Dendritic cell treated with granulocyte-macrophage colony-stimulating factor and Interleukin-4, amounts not matched to agents 40 ng/mL and 50 ng/mL, for 4 days (primary cell): ENCODE measurements at regions not wholly inside any gene's neighbourhood (a gene's known extent, or its start where the extent isn't known, plus 50 kb on each side); places are given as distances from the start of the nearest gene placed in this dataset.
"Not testable (repeated sequence)": the region's sequence is repeated elsewhere in the genome, so short reads cannot be mapped to it uniquely, and the experiment has no call there.

Experiments
- H3K27ac Mint-ChIP-seq: one replicate; pipeline ENCODE4 v1.8.0; 2022; ENCODE audit warnings: mild to moderate bottlenecking, mixed read lengths
- H3K27me3 Mint-ChIP-seq: one replicate; pipeline ENCODE4 v1.8.0; 2022; ENCODE audit warnings: mild to moderate bottlenecking, mixed read lengths
- H3K36me3 Mint-ChIP-seq: one replicate; pipeline ENCODE4 v1.8.0; 2022; ENCODE audit warnings: low read depth, mixed read lengths
- H3K4me1 Mint-ChIP-seq: one replicate; pipeline ENCODE4 v1.8.0; 2022; ENCODE audit warnings: low read depth, mixed read lengths
- H3K4me3 Mint-ChIP-seq: one replicate; pipeline ENCODE4 v1.8.0; 2022; ENCODE audit warnings: mild to moderate bottlenecking, moderate library complexity, mixed read lengths
- H3K9me3 Mint-ChIP-seq: one replicate; pipeline ENCODE4 v1.8.0; 2022; ENCODE audit warnings: mixed read lengths
- intact Hi-C: fragments of 100-400 bp; cut with micrococcal nuclease; formaldehyde crosslinking; loops from one replicate; pipeline ENCODE4 v1.15.0; 2022

DNA sequence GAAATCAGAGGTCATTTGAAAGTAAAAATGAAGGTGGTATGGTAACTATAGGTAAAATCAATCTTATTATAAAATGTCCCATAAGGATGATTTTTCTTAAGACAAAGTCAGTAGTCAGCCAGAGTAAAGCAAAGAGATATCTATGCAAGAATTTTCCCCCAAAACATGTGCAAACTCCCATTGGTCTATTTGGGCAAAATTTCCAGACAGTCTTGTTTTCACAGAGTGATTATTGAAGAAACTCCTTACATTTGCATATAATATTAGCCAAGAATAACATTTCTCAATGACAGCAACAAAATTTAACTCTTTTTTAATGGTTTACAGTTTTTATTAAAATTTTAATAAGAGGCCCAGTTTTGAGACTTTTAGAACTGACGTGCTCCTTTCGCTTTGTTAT, 406.1 kb upstream of the GRAMD2B start:
- H3K4me1 Mint-ChIP-seq: no peaks in the 10 kb centered on the region
- no peak overlapping the region for H3K27ac Mint-ChIP-seq
- H3K4me3 Mint-ChIP-seq: no peak overlapping the region
- H3K36me3 Mint-ChIP-seq: no peaks in the 10 kb centered on the region
- H3K9me3 Mint-ChIP-seq: peaks cover 47% of the 10 kb centered on the region
- intact Hi-C loops: no loop called here
- H3K27me3 Mint-ChIP-seq: no peaks in the 10 kb centered on the region

DNA sequence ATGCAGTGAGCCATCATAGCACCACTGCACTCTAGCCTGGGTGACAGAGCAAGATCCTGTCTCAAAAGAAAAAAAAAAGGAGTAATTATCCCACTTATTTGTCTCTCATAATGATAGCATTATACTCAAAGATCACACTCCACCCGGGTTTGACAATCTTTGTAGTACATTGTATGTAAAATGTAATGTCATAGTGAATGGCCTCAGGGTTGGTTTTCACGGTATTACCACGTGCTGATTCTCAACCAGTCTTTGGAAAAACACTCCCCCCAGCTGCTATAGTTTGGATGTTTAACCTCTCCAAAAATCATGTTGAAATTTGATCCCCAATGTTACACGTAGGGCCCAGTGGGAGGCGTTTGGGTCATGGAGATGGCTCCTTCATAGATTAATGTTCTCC, 402.4 kb upstream of the GRAMD2B start:
- no peak overlapping the region for H3K4me3 Mint-ChIP-seq
- H3K27ac Mint-ChIP-seq: no peak overlapping the region
- H3K4me1 Mint-ChIP-seq: no peaks in the 10 kb centered on the region
- H3K27me3 Mint-ChIP-seq: no peaks in the 10 kb centered on the region
- H3K36me3 Mint-ChIP-seq: no peaks in the 10 kb centered on the region
- H3K9me3 Mint-ChIP-seq: peaks cover 42% of the 10 kb centered on the region
- intact Hi-C loops: no loop called here

DNA sequence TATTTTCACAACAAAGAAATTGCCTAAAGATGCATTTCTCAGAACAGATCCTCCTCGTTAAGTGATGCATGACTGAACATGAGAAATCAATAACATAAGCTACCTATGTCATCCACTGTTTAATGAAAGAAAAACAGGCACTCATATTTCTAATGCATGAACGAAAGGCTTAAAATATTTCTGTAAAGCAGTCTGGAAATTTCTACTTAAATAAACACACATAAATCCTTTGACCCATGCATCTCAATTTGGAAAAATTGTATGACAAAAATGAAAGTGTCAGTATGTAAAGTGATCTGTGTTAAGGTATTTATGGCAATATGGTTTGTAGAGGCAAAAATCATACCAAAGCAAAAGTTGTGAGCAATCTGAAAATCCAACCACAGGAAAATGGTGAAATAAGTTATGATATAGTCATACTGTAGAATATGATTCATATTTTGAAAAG, 399.2 kb upstream of the GRAMD2B start:
- H3K4me1 Mint-ChIP-seq: no peaks in the 10 kb centered on the region
- intact Hi-C loops: no loop called here
- H3K27ac Mint-ChIP-seq: no peak overlapping the region
- peaks cover 68% of the 10 kb centered on the region for H3K9me3 Mint-ChIP-seq
- H3K4me3 Mint-ChIP-seq: no peak overlapping the region
- H3K27me3 Mint-ChIP-seq: no peaks in the 10 kb centered on the region
- H3K36me3 Mint-ChIP-seq: no peaks in the 10 kb centered on the region

DNA sequence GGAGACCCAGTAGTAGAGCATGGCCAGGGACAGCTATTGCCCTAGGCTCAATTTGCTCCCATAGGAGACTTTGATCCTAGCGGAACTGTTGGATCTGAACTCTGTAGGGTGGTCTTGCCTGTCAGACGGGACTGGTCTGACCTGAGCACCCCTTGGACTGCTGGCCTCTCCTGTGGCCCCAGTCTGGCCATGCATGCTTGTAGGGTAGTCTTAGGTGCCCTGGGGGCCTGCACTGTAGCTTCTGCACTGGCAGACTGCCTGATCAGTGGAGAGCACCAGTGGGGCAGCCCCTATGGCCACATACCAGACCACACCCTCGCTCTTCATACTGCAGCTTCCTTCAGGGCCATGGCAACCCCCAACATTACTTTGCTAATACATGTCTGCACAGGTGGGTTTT, 396.1 kb upstream of the GRAMD2B start:
- intact Hi-C loops: no loop called here
- H3K27me3 Mint-ChIP-seq: no peaks in the 10 kb centered on the region
- H3K36me3 Mint-ChIP-seq: no peaks in the 10 kb centered on the region
- no peak overlapping the region for H3K4me3 Mint-ChIP-seq
- H3K4me1 Mint-ChIP-seq: no peaks in the 10 kb centered on the region
- no peak overlapping the region for H3K27ac Mint-ChIP-seq
- peaks cover 63% of the 10 kb centered on the region for H3K9me3 Mint-ChIP-seq

DNA sequence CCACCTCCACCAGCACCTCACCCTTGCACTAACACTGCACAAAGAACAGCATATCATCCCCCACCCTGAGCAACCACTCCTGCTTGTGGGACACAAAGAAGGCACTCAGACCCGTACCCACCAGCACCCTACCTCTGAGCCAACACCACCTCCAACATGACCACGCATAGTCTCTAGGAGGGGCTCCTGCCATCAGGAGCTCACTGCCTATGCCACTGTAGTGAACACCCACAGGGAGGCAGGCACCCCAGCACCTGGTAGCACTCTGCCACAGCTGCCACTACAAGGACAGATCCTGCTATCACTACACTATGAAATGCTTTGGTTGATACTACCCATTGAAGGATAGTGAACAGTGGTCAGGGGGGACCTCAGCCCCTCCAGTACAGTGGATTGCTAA, 395.6 kb upstream of the GRAMD2B start:
- intact Hi-C loops: no loop called here
- no peak overlapping the region for H3K4me3 Mint-ChIP-seq
- H3K27ac Mint-ChIP-seq: no peak overlapping the region
- H3K27me3 Mint-ChIP-seq: no peaks in the 10 kb centered on the region
- peaks cover 58% of the 10 kb centered on the region for H3K9me3 Mint-ChIP-seq
- H3K4me1 Mint-ChIP-seq: no peaks in the 10 kb centered on the region
- H3K36me3 Mint-ChIP-seq: no peaks in the 10 kb centered on the region

DNA sequence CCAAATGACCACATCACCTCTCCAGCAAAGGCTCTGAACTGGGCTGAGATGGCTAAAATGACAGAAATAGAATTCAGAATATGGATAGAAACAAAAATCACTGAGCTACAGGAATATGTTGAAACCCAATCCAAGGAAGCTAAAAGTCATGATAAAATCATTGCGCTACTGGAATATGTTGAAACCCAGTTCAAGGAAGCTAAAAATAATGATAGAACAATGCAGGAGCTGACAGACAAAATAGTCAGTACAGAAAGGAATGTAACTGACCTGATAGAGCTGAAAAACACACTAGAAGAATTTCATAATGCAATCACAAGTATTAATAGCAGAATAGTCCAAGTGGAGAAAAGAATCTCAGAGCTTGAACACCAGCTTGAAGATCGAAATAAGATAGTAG, 394.9 kb upstream of the GRAMD2B start:
- Mint-ChIP-seq H3K9me3 (peaks cover 56% of the 10 kb centered on the region), H3K27me3 (no peaks in the 10 kb centered on the region), H3K4me3 (no peak overlapping the region), H3K4me1 (no peaks in the 10 kb centered on the region), H3K36me3 (no peaks in the 10 kb centered on the region), H3K27ac (no peak overlapping the region)
- intact Hi-C loops: no loop called here

DNA sequence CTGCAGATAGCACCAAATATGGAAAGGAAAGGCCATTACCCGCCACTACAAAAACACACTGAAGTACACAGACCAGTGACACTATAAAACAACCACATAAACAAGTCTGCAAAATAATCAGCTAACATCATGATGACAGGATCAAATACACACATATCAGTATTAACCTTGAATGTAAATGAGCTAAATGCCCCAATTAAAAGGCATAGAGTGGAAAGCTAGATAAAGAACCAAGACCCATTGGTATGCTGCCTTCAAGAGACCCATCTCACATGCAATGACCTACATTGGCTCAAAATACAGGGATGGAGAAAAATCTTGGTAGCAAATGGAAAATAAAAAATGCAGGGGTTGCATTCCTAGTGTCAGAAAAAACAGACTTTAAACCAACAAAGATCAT, 393.9 kb upstream of the GRAMD2B start:
- H3K4me3 Mint-ChIP-seq, H3K27ac Mint-ChIP-seq, H3K36me3 Mint-ChIP-seq, intact Hi-C loops, H3K27me3 Mint-ChIP-seq, H3K4me1 Mint-ChIP-seq: not testable (repeated sequence)
- H3K9me3 Mint-ChIP-seq: peaks cover 56% of the 10 kb centered on the region

DNA sequence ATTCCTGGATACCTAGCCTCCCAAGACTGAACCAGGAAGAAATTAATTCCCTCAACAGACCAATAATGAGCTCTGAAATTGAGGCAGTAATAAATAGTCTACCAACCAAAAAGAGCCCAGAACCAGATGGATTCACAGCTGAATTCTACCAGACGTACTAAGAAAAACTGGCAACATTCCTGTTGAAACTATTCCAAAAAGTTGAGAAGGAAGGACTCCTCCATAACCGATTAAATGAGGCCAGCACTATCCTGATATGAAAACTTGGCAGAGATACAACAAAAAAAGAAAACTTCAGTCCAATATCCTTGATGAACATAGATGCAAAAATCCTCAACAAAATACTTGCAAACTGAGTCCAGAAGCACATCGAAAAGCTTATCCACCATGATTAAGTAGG, 392.5 kb upstream of the GRAMD2B start:
- Mint-ChIP-seq H3K4me3 (no peak overlapping the region), H3K27me3 (no peaks in the 10 kb centered on the region), H3K4me1 (no peaks in the 10 kb centered on the region), H3K9me3 (peaks cover 49% of the 10 kb centered on the region), H3K27ac (no peak overlapping the region), H3K36me3 (no peaks in the 10 kb centered on the region)
- intact Hi-C loops: no loop called here

DNA sequence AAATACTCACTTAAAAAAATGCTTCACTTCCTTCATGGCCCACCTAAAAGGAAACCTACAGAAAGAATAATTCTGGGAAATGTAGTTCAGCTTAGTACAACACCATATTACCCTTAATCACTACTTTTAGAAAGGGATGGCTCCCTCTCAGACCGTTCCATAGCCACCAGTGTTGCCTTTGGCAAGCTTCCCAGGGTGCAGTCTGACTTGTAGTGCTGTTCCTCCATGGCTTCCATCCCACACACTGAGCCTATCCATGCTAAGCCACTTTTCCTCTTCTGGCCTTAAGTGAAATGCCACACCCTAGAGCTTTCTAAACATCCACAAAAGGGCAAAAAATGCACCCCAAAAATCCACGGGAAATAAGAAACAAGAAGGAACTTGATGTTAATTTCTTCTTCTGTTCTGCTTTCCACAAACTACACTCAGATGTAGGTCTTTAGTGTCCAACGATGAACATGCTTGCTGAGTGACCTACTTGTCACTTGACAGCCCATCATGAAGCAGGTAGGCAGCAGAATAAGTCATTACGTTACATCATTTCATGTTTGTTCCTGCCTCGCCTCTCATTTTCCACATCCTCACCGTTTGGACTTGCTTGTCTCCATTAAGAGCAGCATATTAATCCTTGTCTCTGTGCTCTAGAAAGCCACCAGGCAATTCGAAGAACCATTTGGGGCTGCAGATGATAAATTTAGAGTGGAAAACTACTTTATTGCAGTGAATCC, 391.1 kb upstream of the GRAMD2B start:
- Mint-ChIP-seq H3K36me3 (no peaks in the 10 kb centered on the region), H3K9me3 (peaks cover 34% of the 10 kb centered on the region), H3K4me3 (no peak overlapping the region), H3K27me3 (no peaks in the 10 kb centered on the region), H3K4me1 (no peaks in the 10 kb centered on the region), H3K27ac (no peak overlapping the region)
- intact Hi-C loops: no loop called here

DNA sequence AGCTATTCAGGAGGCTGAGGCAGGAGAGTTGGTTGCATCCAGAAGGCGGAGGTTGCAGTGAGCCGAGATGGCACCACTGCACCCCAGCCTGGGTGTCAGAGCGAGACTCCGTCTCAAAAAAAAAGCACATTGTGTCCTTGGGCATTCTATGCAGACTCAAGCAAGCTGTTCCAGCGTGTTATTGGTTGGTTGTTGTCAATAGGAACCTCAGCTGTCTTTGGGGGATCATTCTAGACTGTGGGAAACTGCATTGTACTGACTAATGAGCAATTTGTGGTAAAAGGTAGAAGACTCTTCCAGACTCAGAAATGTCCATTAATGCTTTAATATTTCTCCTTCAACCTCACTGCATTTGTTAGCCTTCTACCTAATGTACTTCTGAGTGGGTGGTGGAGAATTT, 379.5 kb upstream of the GRAMD2B start:
- Mint-ChIP-seq H3K4me3 (no peak overlapping the region), H3K9me3 (peaks cover 2% of the 10 kb centered on the region), H3K27ac (no peak overlapping the region), H3K27me3 (no peaks in the 10 kb centered on the region), H3K36me3 (no peaks in the 10 kb centered on the region), H3K4me1 (no peaks in the 10 kb centered on the region)
- intact Hi-C loops: no loop called here

DNA sequence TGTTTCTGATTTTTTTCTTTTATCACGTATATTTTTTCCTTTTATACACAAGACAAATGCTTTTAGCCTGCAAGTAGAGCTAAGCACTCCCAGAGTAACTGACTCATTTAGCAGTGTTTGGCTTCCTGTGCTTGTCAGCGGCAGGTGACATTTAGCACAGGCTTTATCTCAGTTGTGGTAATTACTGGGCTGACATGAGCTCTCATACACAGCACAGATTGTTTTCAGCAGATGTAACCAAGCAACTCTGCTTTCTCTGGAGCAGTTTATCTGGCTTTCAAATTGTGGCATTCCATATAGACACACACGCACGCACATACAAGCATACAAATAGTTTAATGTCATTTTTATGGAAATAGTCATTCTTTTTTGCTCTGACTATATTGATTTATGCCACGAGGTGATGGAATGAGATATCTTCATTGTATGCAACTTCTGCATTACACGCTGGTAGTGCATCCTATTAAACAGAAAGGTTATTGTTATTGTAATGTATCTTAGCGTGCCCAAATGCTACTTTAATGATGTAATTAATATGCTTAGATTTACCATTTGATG, 379.0 kb upstream of the GRAMD2B start:
- intact Hi-C loops: no loop called here
- H3K27me3 Mint-ChIP-seq: no peaks in the 10 kb centered on the region
- peaks cover 7% of the 10 kb centered on the region for H3K9me3 Mint-ChIP-seq
- no peak overlapping the region for H3K4me3 Mint-ChIP-seq
- H3K27ac Mint-ChIP-seq: no peak overlapping the region
- no peaks in the 10 kb centered on the region for H3K36me3 Mint-ChIP-seq
- H3K4me1 Mint-ChIP-seq: no peaks in the 10 kb centered on the region

DNA sequence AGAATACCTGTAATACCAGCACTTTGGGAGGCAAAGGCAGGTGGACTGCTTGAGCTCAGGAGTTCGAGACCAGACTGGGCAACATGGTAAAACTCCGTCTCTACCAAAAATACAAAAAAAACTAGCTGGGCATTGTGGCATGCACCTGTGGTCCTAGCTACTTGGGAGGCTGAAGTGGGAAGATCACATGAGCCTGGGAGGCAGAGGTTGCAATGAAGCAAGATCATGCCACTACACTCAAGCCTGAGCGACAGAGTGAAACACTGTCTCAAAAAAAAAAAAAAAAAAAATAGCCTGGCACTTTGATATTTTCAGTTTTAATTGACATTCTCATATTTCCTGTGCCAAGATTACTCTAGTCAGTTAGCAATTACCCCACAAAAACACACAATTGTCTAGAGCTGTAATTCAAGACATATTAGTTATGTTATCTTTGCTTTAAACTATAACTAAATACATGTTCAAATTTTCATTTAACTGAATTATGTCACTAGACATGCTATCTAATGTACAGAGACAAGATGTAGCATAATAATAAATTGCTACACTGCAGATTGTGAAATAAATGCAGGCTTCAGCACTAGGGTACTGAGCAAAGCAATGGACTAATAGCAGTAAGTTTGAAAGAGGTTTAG, 378.2 kb upstream of the GRAMD2B start:
- H3K9me3 Mint-ChIP-seq: peaks cover 15% of the 10 kb centered on the region
- no peaks in the 10 kb centered on the region for H3K4me1 Mint-ChIP-seq
- H3K4me3 Mint-ChIP-seq: no peak overlapping the region
- H3K36me3 Mint-ChIP-seq: no peaks in the 10 kb centered on the region
- intact Hi-C loops: no loop called here
- no peak overlapping the region for H3K27ac Mint-ChIP-seq
- H3K27me3 Mint-ChIP-seq: no peaks in the 10 kb centered on the region

DNA sequence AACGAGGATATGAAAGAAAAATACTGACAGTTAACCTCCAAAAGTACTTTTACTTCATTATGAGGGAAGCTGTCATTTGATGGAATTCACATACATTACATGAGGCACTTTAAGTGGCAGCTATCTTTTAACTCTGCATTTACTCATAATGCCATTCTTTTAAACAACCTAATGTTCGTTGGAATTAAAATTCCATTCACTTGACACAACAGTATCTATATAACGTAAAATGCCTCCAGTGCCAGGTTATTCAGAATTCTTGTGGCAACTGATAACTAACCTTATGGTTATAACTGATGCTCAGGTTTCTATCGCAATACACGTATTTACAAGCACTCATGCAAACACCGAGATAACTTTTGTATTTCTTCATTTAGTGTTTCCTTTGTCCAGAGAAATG, 376.9 kb upstream of the GRAMD2B start:
- Mint-ChIP-seq H3K4me3 (no peak overlapping the region), H3K36me3 (no peaks in the 10 kb centered on the region)
- intact Hi-C loops: no loop called here

DNA sequence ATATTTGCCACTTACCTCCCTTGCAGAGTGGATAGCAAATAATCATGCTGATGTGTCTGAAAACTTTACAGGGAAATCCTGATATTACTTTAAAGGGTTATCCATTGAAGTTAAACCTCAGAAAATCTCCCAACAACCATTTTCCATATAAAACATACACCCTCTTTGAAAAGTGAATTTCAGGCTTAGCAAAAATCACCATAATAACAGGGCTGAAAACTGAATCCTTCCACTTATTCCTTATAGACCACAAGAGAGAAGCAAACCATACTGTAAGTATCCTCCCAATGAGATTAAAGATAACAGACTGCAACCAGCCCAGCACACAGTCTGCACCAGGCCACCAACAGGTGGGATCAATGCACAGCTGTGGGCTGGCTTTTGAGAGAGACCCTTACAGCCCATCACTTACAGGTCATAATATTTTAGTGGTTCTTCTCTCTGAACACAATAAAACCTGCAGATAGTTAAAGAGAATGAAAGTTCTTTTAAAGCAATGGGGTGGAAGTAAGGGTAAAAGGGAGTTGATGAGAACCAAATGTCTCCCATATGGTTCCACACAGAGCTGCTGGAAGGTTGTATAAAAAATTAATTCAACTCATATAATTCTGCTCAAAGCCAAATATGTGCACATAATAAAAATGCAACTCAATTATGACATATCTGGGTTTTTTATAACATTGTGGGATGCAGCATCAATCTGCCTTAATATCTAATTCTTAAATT, 376.2 kb upstream of the GRAMD2B start:
- no peaks in the 10 kb centered on the region for H3K36me3 Mint-ChIP-seq
- intact Hi-C loops: no loop called here

More for the DNA sequence above, 376.9 kb upstream of the GRAMD2B start:
- Mint-ChIP-seq H3K27me3 (no peaks in the 10 kb centered on the region), H3K9me3 (peaks cover 15% of the 10 kb centered on the region), H3K27ac (no peak overlapping the region), H3K4me1 (no peaks in the 10 kb centered on the region)

More for the DNA sequence above, 376.2 kb upstream of the GRAMD2B start:
- Mint-ChIP-seq H3K9me3 (peaks cover 15% of the 10 kb centered on the region), H3K4me1 (no peaks in the 10 kb centered on the region), H3K27ac (no peak overlapping the region), H3K27me3 (no peaks in the 10 kb centered on the region), H3K4me3 (no peak overlapping the region)
